HUES6 (cell line): ENCODE measurements at regions not wholly inside any gene's neighbourhood (a gene's known extent, or its start where the extent isn't known, plus 50 kb on each side); places are given as distances from the start of the nearest gene placed in this dataset.

Source experiments
- H3K27ac ChIP-seq: 2 replicates; pipeline ENCODE4 v1.7.0; 2013; ENCODE audit warnings: low read depth, mild to moderate bottlenecking, low read length, inconsistent platforms
- H3K27me3 ChIP-seq: 2 replicates; pipeline ENCODE4 v1.6.1; 2013; ENCODE audit warnings: low read length; ENCODE audit not compliant: control insufficient read depth, insufficient read depth
- H3K36me3 ChIP-seq: 2 replicates; pipeline ENCODE4 v1.6.1; 2013; ENCODE audit warnings: low read length; ENCODE audit not compliant: control insufficient read depth, insufficient read depth
- H3K4me1 ChIP-seq: 2 replicates; pipeline ENCODE4 v1.6.1; 2013; ENCODE audit warnings: low read length; ENCODE audit not compliant: control insufficient read depth, insufficient read depth
- H3K4me3 ChIP-seq: 2 replicates; pipeline ENCODE4 v1.5.1; 2013; ENCODE audit warnings: low read depth, low read length
- H3K9ac ChIP-seq: one replicate; pipeline ENCODE4 v1.6.1; 2013; ENCODE audit warnings: mild to moderate bottlenecking, low read length
- H3K9me3 ChIP-seq: 2 replicates; pipeline ENCODE4 v1.6.1; 2013; ENCODE audit warnings: low read depth, low read length; ENCODE audit not compliant: control insufficient read depth, insufficient read depth

GRCh38 chrX:39955625-39956024, 142.1 kb downstream of the BCOR start:
- no peaks in the 10 kb centered on the region for H3K36me3 ChIP-seq
- H3K9ac ChIP-seq: no peak overlapping the region
- no peaks in the 10 kb centered on the region for H3K27me3 ChIP-seq
- no peak overlapping the region for H3K4me3 ChIP-seq
- H3K4me1 ChIP-seq: peaks cover 31% of the 10 kb centered on the region
- no peak overlapping the region for H3K27ac ChIP-seq
- H3K9me3 ChIP-seq: peaks cover 11% of the 10 kb centered on the region

- no peak overlapping the region for H3K27ac ChIP-seq
- no peaks in the 10 kb centered on the region for H3K36me3 ChIP-seq
- H3K9me3 ChIP-seq: no peaks in the 10 kb centered on the region; the same call in 1 of the 2 replicates
- H3K4me3 ChIP-seq: no peak overlapping the region
- H3K9ac ChIP-seq: no peak overlapping the region
- H3K27me3 ChIP-seq: no peaks in the 10 kb centered on the region
- peaks cover 31% of the 10 kb centered on the region for H3K4me1 ChIP-seq
These were observed 140.9 kb downstream of the BCOR start for GRCh38 chrX:39956803-39957394.

DNA sequence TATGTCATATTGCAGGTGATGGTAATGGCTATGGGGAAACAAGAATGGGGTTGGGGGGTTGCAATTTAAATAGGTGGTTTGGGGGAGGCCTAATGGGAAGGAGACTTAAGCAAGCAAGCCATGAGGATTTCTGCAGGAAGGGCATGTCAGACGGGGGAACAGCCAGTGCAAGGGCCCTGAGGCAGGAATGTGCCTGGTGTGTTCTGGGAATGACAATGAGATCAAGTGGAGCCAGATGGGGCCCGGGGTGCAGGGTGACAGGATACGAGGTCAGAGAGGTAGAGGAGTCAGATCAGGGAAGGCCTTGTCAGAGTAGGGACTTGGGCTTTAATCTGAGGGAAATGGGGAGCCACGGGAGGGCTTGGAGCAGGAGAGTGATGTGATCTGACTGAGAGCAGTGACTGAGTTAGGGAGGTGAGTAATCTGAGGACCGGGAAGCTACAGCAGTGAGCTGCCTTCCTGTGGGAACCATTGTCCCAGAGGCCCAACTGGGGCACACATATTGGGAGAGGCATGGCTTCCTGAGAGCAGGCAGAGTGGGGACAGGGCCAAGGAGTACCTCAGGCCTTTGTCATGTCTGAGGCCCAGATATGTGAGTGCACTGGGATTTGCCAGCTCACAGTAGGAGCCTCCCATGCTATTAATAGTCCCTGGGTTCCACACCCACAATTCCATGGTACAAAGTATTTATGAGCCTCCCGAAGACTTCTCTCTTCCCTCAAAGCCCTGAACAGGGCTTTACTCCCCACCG, 139.8 kb downstream of the BCOR start:
- Histone ChIP-seq H3K4me1 (peaks cover 28% of the 10 kb centered on the region), H3K36me3 (no peaks in the 10 kb centered on the region), H3K9ac (no peak overlapping the region), H3K27ac (no peak overlapping the region), H3K9me3 (peaks cover 4% of the 10 kb centered on the region; the same call in 1 of the 2 replicates), H3K27me3 (no peaks in the 10 kb centered on the region), H3K4me3 (no peak overlapping the region)

GRCh38 chrX:39958850-39959249, 138.9 kb downstream of the BCOR start:
- no peak overlapping the region for H3K9ac ChIP-seq
- H3K4me3 ChIP-seq: no peak overlapping the region
- H3K27ac ChIP-seq: no peak overlapping the region
- peaks cover 19% of the 10 kb centered on the region for H3K4me1 ChIP-seq
- H3K9me3 ChIP-seq: peaks cover 12% of the 10 kb centered on the region
- H3K36me3 ChIP-seq: no peaks in the 10 kb centered on the region
- no peaks in the 10 kb centered on the region for H3K27me3 ChIP-seq

- no peaks in the 10 kb centered on the region for H3K27me3 ChIP-seq
- H3K27ac ChIP-seq: no peak overlapping the region
- no peak overlapping the region for H3K9ac ChIP-seq
- no peaks in the 10 kb centered on the region for H3K36me3 ChIP-seq
- no peak overlapping the region for H3K4me3 ChIP-seq
- H3K9me3 ChIP-seq: peaks cover 25% of the 10 kb centered on the region
- peaks cover 6% of the 10 kb centered on the region for H3K4me1 ChIP-seq
These were observed 137.5 kb downstream of the BCOR start for GRCh38 chrX:39960219-39960618.

DNA sequence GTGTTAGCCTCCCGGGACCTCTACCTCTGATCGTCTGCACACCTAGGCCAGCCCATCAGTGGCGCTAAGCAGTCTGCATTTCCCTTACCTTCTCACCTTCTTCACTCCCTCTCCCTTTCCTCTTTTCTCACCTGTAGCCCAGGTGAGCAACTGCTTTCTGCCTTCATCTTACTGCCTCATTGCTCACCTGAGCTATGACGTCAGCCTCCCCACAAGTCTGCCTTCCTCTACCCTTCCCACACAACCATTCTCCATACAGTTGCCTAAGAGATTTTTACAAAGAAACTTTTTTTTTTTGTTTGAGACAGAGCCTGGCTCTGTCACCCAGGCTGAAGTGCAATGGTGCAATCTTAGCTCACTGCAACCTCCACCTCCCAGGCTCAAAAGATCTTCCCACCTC, 136.3 kb downstream of the BCOR start:
- Histone ChIP-seq H3K36me3 (no peaks in the 10 kb centered on the region), H3K4me3 (no peak overlapping the region), H3K9me3 (peaks cover 26% of the 10 kb centered on the region), H3K27ac (no peak overlapping the region), H3K27me3 (no peaks in the 10 kb centered on the region), H3K4me1 (peaks cover 4% of the 10 kb centered on the region; the same call in 1 of the 2 replicates), H3K9ac (no peak overlapping the region)

GRCh38 chrX:39965051-39965573, 132.6 kb downstream of the BCOR start:
- peaks cover 32% of the 10 kb centered on the region for H3K4me1 ChIP-seq
- H3K9ac ChIP-seq: no peak overlapping the region
- H3K4me3 ChIP-seq: no peak overlapping the region
- H3K36me3 ChIP-seq: no peaks in the 10 kb centered on the region
- no peak overlapping the region for H3K27ac ChIP-seq
- H3K9me3 ChIP-seq: peaks cover 26% of the 10 kb centered on the region
- no peaks in the 10 kb centered on the region for H3K27me3 ChIP-seq

- Histone ChIP-seq H3K9me3 (peaks cover 36% of the 10 kb centered on the region), H3K9ac (no peak overlapping the region), H3K27ac (no peak overlapping the region), H3K4me1 (peaks cover 35% of the 10 kb centered on the region), H3K36me3 (no peaks in the 10 kb centered on the region), H3K27me3 (no peaks in the 10 kb centered on the region), H3K4me3 (no peak overlapping the region)
These were observed 131.6 kb downstream of the BCOR start for GRCh38 chrX:39966176-39966575.

- H3K9me3 ChIP-seq: peaks cover 47% of the 10 kb centered on the region
- no peak overlapping the region for H3K9ac ChIP-seq
- H3K36me3 ChIP-seq: no peaks in the 10 kb centered on the region
- H3K4me1 ChIP-seq: peaks cover 35% of the 10 kb centered on the region
- no peaks in the 10 kb centered on the region for H3K27me3 ChIP-seq
- no peak overlapping the region for H3K27ac ChIP-seq
- H3K4me3 ChIP-seq: no peak overlapping the region
These were observed 130.4 kb downstream of the BCOR start for GRCh38 chrX:39967348-39967747.

- Histone ChIP-seq H3K9me3 (peaks cover 39% of the 10 kb centered on the region), H3K4me1 (peaks cover 40% of the 10 kb centered on the region), H3K27me3 (no peaks in the 10 kb centered on the region), H3K9ac (peak overlapping the region; percentile 15), H3K27ac (no peak overlapping the region; the same call in 1 of the 2 replicates), H3K36me3 (no peaks in the 10 kb centered on the region), H3K4me3 (peak overlapping the region; percentile 38)
These were observed 128.5 kb downstream of the BCOR start for GRCh38 chrX:39969099-39969818.
